Gastrocnemius medialis (tissue), 4 donors: ENCODE measurements at regions not wholly inside any gene's neighbourhood (a gene's known extent, or its start where the extent isn't known, plus 50 kb on each side); places are given as distances from the start of the nearest gene placed in this dataset.

Experiments
- ATAC-seq, 2 donors: fragments of 150-250 bp; one replicate each; pipeline ENCODE4 v1.9.1; 2016
- DNase-seq, 2 donors: peaks; one replicate each; pipeline ENCODE4 v3.0.0-alpha.2; 2019
- H3K27ac ChIP-seq, 4 donors: fragments of 200-600 bp; sonication (generic); 1 replicate in 1 of 4; 2 replicates in 3 of 4; pipeline ENCODE4 v1.5.1; 2016 to 2018; ENCODE audit warnings: mild to moderate bottlenecking in 2 of 4, moderate library complexity in 1 of 4
- H3K27me3 ChIP-seq, 3 donors: fragments of 200-600 bp; sonication (generic) in 2 of 3; 1 replicate in 1 of 3; 2 replicates in 2 of 3; pipeline versions ENCODE4 v1.5.1 to v1.6.0; 2016 to 2019; ENCODE audit warnings: mild to moderate bottlenecking in 1 of 3, moderate library complexity in 1 of 3
- H3K36me3 ChIP-seq, 2 donors: fragments of 200-600 bp; sonication (generic) in 1 of 2; one replicate each; pipeline ENCODE4 v1.5.1; 2017 to 2018
- H3K4me1 ChIP-seq, 2 donors: fragments of 200-600 bp; sonication (generic) in 1 of 2; one replicate each; pipeline ENCODE4 v1.5.1; 2016 to 2017; ENCODE audit warnings: mild to moderate bottlenecking in 2 of 2
- H3K4me3 ChIP-seq, 4 donors: fragments of 200-600 bp; sonication (generic) in 3 of 4; 1 replicate in 1 of 4; 2 replicates in 3 of 4; pipeline ENCODE4 v1.5.1; 2016 to 2019; ENCODE audit warnings: mild to moderate bottlenecking in 2 of 4
- H3K9me3 ChIP-seq, 3 donors: fragments of 200-600 bp; sonication (generic) in 2 of 3; 1 replicate in 1 of 3; 2 replicates in 2 of 3; pipeline ENCODE4 v1.5.1; 2016 to 2019
- CTCF ChIP-seq, 5 experiments: fragments of 450-650 bp in 3 of 5; fragments of 200-600 bp in 2 of 5; sonication (generic) in 2 of 5; IDR thresholded peaks in 4 of 5; conservative IDR thresholded peaks in 1 of 5; 1 replicate in 4 of 5; 2 replicates in 1 of 5; pipeline ENCODE4 v1.5.1; 2016 to 2019; ENCODE audit warnings: antibody characterized with exemption in 5 of 5, mild to moderate bottlenecking in 3 of 5, moderate library complexity in 3 of 5
- POLR2A ChIP-seq, 2 donors: fragments of 450-650 bp; IDR thresholded peaks; one replicate each; pipeline ENCODE4 v1.6.1; 2017; ENCODE audit warnings: antibody characterized with exemption in 2 of 2, mild to moderate bottlenecking in 2 of 2, moderate library complexity in 2 of 2
- in situ Hi-C, 4 donors: fragments of 200-750 bp; cut with MboI; loops; one replicate each; pipeline versions ENCODE4 v1.15.0 to v1.8.0; 2017; ENCODE audit warnings: low sequenced_read_pairs in 4 of 4
- intact Hi-C: fragments of 100-400 bp; cut with DNase I; formaldehyde crosslinking; loops from one replicate; pipeline ENCODE4 v1.15.1; 2023; ENCODE audit warnings: low total_unique reads

GRCh38 chr18:73684647-73685046 lies 463.0 kb downstream of the FBXO15 start:
- in situ Hi-C loops: no loop called here
- DNase-seq (no peak), ATAC-seq (no peak)
- no peak overlapping the region for H3K27ac ChIP-seq
- no peaks in the 10 kb centered on the region for H3K27me3 ChIP-seq
- H3K9me3 ChIP-seq: no peaks in the 10 kb centered on the region
- H3K36me3 ChIP-seq: no peaks in the 10 kb centered on the region
- intact Hi-C loops: no loop called here
- TF ChIP-seq POLR2A (IDR thresholded peaks at IDR 0.05) (no peak), CTCF (IDR thresholded peaks at IDR 0.05 in 4 of 5, conservative IDR thresholded peaks at IDR 0.05 in 1 of 5) (no peak)
- H3K4me3 ChIP-seq: no peak overlapping the region
- H3K4me1 ChIP-seq: no peaks in the 10 kb centered on the region

- H3K4me3 ChIP-seq: no peak overlapping the region
- H3K4me1 ChIP-seq: no peaks in the 10 kb centered on the region
- H3K36me3 ChIP-seq: no peaks in the 10 kb centered on the region
- in situ Hi-C loops (no loop called here), intact Hi-C loops (no loop called here)
- ATAC-seq (no peak), DNase-seq (no peak)
- H3K27ac ChIP-seq: no peak overlapping the region
- H3K9me3 ChIP-seq: no peaks in the 10 kb centered on the region
- TF ChIP-seq POLR2A (IDR thresholded peaks at IDR 0.05) (no peak), CTCF (IDR thresholded peaks at IDR 0.05 in 4 of 5, conservative IDR thresholded peaks at IDR 0.05 in 1 of 5) (no peak)
- no peaks in the 10 kb centered on the region for H3K27me3 ChIP-seq
Measured at GRCh38 chr18:73683409-73684238, 464.0 kb downstream of the FBXO15 start.

- no peak overlapping the region for H3K4me3 ChIP-seq
- no peak for TF ChIP-seq CTCF (IDR thresholded peaks at IDR 0.05 in 4 of 5, conservative IDR thresholded peaks at IDR 0.05 in 1 of 5)
- no peak for TF ChIP-seq POLR2A (IDR thresholded peaks at IDR 0.05)
- no peaks in the 10 kb centered on the region for H3K36me3 ChIP-seq
- intact Hi-C loops (no loop called here), in situ Hi-C loops (no loop called here)
- DNase-seq (no peak), ATAC-seq (no peak)
- no peaks in the 10 kb centered on the region for H3K9me3 ChIP-seq
- no peaks in the 10 kb centered on the region for H3K4me1 ChIP-seq
- H3K27me3 ChIP-seq: no peaks in the 10 kb centered on the region
- H3K27ac ChIP-seq: no peak overlapping the region
Measured at GRCh38 chr18:73681912-73682311, 465.7 kb downstream of the FBXO15 start.

DNA sequence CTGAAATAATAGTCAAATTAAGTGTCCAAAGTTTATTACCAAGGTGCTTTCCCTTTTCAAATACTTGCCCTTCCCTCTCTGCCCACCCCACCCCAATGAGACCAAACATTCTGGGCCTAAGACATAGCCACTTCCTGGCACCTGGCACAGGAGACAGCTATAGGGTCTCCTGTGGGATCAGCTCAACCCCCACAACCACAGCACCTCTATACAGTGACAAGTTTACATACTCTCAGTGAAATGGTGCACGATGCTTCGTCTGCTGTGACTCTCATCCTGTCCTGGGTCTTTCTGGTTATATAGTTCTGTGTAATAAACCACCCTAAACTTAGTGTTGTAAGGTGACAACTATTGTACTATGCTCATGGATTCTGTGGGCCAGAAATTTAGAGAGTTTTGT lies 466.2 kb downstream of the FBXO15 start:
- intact Hi-C loops: no loop called here
- H3K27ac ChIP-seq: no peak overlapping the region
- DNase-seq (no peak), ATAC-seq (no peak)
- no peak overlapping the region for H3K4me3 ChIP-seq
- no peak for TF ChIP-seq POLR2A (IDR thresholded peaks at IDR 0.05)
- no peak for TF ChIP-seq CTCF (IDR thresholded peaks at IDR 0.05 in 4 of 5, conservative IDR thresholded peaks at IDR 0.05 in 1 of 5)
- in situ Hi-C loops: no loop called here
- H3K4me1 ChIP-seq: no peaks in the 10 kb centered on the region
- no peaks in the 10 kb centered on the region for H3K27me3 ChIP-seq
- no peaks in the 10 kb centered on the region for H3K36me3 ChIP-seq
- H3K9me3 ChIP-seq: no peaks in the 10 kb centered on the region
